ENCODE measurements at regions not wholly inside any gene's neighbourhood (a gene's known extent, or its start where the extent isn't known, plus 50 kb on each side); places are given as distances from the start of the nearest gene placed in this dataset.
"Not testable (repeated sequence)": the region's sequence is repeated elsewhere in the genome, so short reads cannot be mapped to it uniquely, and the experiment has no call there.

GRCh38 chr14:49243777-49244176, 342.4 kb downstream of the RPS29 start:
- DNase-seq (ENCODE audit: low read depth in 2 of 2) = not testable (repeated sequence)

DNA sequence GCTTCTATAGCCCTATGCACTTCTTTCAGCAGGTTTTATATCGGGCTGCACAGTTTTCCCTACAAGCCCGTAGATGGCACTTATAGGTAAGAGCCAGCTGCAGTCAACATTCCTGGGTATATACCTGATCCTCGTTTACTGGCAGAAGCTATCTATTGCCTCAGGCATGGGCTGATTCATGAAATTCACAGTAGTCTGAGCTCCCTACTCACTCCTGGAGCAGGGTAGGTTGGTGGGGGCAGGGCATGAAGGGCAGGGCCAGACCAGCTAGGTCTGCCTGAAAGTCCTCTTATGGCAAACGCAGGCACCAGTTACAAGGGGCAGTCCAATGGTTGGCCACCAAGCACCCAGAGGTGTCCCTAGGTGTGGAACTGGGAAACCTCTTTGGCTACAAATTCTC, 345.8 kb downstream of the RPS29 start:
- no peak for DNase-seq (ENCODE audit: low read depth in 2 of 2)

DNA sequence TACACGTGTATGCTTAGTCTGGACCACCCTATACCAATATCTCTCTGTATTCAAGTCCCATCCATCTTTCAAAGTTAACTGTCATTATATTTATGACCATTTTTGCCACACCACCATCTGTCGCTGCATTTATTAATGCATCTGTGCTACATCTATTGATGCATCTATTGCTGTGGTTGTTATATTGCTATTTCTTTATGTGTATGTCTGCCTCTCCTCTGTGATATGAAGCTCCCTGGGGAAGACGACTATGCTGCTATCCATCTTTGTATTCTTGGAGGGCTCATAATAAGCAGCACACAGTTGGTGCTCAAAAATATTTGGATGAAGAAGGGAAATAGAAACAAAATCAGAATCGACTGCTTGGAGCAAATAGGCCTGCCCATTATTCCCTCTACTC, 357.6 kb downstream of the RPS29 start:
- DNase-seq (ENCODE audit: low read depth in 2 of 2) = no peak

DNA sequence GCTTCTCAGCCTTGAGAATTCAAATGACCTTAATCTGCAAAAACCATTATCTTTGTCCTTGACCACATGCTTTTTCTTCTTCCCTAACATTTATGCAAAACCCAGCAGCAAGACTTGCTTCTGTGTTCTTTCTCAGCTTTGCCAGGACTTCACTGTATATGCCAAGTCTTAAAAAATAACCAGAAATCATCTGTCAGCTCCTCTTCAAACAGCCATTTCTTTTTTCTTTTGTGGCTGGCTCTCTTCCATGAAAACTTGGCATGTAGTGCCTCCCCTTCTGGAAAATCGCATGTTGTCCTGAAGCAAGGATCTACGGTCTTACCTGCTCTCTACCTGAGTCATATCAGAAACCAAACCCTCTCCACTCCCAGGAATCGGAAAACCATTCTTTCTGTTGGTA, 364.9 kb downstream of the RPS29 start:
- no peak for DNase-seq (ENCODE audit: low read depth in 2 of 2)

- no peak for DNase-seq (ENCODE audit: low read depth in 2 of 2)
Observed at GRCh38 chr14:49220492-49220891, 365.7 kb downstream of the RPS29 start.

- no peak for DNase-seq (ENCODE audit: low read depth in 2 of 2)
Observed at GRCh38 chr14:49218436-49219092, 367.6 kb downstream of the RPS29 start.

GRCh38 chr14:49212721-49213120, 373.5 kb downstream of the RPS29 start:
- DNase-seq (ENCODE audit: low read depth in 2 of 2) = no peak

- DNase-seq (ENCODE audit: low read depth in 2 of 2) = no peak
Observed at GRCh38 chr14:49209416-49209815, 376.8 kb downstream of the RPS29 start.

- no peak for DNase-seq (ENCODE audit: low read depth in 2 of 2)
Observed at GRCh38 chr14:49206828-49207227, 379.4 kb downstream of the RPS29 start.

DNA sequence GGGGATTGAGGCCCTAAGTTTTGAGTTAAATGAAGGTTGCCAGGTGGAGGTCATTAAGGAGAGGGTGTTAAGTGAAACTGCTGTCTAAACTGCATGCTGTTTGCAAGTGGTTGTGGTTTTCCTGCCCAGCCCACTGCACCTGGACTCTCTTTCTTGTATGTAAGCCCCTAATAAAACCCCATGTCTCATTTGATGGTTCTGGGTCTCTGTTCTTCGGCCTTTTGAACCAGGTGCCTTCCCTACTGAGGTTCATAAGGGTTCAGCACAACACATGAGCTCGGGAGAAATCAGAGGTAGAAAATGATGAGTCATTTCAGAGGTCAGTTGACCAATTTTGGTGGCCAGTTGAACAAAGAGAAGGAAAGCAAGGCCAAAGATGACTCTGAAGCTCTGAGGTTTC, 382.5 kb downstream of the RPS29 start:
- DNase-seq (ENCODE audit: low read depth in 2 of 2) = no peak

- DNase-seq (ENCODE audit: low read depth in 2 of 2) = no peak
Observed at GRCh38 chr14:49199159-49199558, 387.0 kb downstream of the RPS29 start.

DNA sequence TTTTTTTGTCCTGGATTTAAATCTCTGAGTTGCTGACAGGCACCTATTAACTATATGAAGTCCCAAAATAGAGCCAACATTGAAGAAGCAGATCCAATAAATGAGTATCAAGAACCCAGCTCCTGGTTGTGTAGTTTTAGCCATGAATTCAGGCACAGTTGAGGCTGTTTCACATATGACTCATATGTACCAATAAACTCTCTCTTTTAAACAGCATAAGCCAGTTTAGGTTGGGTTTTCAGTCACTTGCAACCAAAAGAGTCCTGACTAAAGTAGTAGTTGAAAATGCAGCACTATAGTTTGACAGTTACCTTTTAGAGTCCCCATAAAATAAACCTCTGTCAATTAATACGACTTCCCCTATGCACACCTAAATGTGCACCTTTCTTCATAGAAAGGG, 389.9 kb downstream of the RPS29 start:
- DNase-seq (ENCODE audit: low read depth in 2 of 2) = no peak

DNA sequence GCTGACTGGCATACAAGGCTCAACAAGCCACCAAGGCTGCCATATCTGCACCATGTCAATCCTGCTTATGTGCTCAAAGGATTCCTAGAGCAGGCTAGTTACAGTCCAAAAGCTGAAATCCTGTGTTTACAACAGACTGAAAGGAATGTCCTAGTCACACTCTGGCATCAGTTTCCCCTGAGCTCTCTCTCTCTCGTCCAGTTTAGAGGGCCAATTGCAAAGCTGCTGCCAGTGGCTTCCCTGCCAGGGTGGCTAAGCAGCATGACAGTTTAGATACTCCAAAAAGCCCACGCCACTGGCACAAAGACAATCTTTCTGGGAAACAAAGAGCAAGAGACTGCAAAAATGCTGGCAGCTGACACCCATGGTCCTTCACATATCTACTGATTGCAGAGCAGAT, 392.1 kb downstream of the RPS29 start:
- DNase-seq (ENCODE audit: low read depth in 2 of 2) = no peak

GRCh38 chr14:49193332-49194065, 392.7 kb downstream of the RPS29 start:
- DNase-seq (ENCODE audit: low read depth in 2 of 2) = no peak

DNA sequence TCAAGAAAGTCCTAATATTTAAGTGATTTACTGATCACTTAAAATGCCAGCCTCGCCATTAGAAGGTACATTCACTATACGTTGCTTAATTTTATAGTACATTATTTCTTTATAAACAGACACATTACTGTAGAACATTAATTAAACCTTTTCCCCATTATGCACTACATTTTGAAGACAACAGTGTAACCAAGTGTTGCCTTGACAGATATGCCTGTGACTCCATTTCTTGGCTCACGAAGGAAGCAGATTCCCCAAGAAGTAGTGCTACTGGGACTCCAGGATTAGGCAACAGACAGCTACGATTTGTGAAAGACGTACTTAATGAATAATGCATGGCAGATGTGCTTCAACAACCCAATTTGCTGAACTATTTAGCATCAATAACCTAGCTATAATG, 394.8 kb downstream of the RPS29 start:
- no peak for DNase-seq (ENCODE audit: low read depth in 2 of 2)

DNA sequence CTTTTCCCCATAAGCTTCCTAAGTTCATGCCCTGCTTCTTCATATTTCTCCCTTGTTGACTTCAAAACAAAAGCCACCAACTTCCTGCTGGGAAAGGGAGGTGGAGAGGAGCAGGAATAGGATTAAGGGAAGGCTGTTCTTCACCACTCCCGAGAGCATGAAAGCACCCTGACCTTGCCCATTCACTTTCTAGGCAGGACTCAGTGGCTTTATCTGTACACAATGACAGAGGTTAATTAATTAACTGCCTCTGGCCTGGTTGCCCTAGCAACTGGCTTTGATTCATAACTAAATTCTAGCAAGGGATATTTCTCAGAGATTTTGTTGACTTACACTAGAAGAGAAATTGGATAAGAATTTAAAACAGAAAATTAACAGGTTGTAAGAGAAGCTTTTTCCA, 396.8 kb downstream of the RPS29 start:
- no peak for DNase-seq (ENCODE audit: low read depth in 2 of 2)

GRCh38 chr14:49187799-49188198, 398.4 kb downstream of the RPS29 start:
- DNase-seq (ENCODE audit: low read depth in 2 of 2) = no peak

GRCh38 chr14:49173765-49174373, 412.3 kb downstream of the RPS29 start:
- no peak for DNase-seq (ENCODE audit: low read depth in 2 of 2)

DNA sequence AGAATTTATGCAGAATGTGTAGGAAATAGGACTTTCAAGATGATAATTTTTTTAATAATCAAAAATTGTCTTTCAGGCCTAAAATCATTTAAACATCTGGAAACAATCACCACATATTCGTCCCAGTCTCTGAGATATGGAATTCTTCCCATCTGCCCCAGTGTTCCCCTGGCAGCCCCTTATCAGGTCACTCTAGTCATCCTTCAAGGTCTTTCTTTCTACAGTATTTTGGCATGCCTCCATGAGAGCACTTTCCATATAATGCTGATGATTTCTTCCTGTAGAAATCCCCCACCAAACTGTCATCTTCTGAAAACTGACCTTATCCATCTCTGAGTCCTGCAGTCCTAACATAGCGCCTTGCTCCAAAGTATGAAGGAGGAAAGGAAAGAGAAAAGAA, 422.1 kb downstream of the RPS29 start:
- no peak for DNase-seq (ENCODE audit: low read depth in 2 of 2)

DNA sequence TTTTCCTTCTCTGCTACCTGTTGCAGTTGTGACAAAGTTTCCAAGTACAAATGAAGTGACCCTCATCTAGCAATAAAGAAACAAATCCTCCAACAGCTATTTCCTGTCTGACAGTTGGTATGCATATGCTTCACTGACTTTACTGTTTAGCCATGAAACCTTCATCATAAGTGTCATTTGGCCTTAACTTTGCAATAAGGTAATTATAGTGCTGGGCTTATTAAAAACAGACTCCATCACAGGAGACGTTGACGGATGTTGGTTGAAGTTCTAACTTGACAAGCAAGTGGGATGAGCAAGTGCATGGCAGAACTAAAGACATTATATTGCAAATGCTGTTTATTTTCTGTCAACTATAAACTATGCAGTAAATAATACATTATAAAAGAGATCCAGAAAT, 425.2 kb downstream of the RPS29 start:
- no peak for DNase-seq (ENCODE audit: low read depth in 2 of 2)

GRCh38 chr14:49159081-49159480, 427.1 kb downstream of the RPS29 start:
- no peak for DNase-seq (ENCODE audit: low read depth in 2 of 2)

DNA sequence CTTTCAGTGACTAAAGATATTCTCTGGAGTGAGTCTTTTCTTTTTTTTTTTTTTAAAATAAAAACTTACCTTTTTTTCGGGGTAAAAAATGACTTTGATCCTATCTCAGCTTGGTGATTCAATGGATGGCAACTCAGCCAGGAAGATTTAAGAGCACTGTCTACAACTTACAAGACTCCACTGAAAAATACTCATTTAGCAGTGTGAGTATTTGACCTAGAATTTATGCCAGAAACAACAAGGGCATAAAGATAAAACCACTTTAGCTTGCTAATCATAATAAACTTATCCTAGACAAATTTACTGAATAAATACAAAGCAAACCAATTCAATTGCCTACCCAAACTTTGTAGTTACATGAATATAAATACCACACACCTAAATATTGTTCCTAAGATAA, 446.6 kb downstream of the RPS29 start:
- DNase-seq (ENCODE audit: low read depth in 2 of 2) = no peak

DNA sequence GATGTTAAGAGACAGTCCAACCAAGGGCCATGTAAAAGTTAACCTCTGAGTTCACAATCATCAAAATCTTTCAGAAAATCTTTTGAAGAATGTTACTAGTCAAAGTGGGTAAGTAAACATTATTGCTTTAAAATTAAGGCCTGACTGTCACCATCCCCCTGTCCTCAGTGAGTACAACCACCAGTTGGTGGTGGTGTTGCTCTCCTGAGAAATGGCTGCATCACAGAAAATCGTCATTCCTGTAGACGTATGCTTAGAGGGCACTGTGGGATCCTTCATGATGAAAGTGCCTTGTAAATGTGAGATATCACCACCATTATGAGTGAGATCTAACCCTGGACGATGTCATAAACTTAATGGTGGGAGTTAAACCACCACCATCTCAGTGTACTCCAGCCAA, 451.2 kb downstream of the RPS29 start:
- DNase-seq (ENCODE audit: low read depth in 2 of 2) = no peak
